H9 (cell line): ENCODE measurements at regions not wholly inside any gene's neighbourhood (a gene's known extent, or its start where the extent isn't known, plus 50 kb on each side); places are given as distances from the start of the nearest gene placed in this dataset.

Experiments used
- DNase-seq: peaks from one replicate; pipeline ENCODE4 v3.0.0-alpha.2; 2017
- H2AFZ ChIP-seq: one replicate; pipeline ENCODE4 v1.6.1; 2013; ENCODE audit warnings: mild to moderate bottlenecking, low read length, control low read depth, moderate library complexity
- H2AK5ac ChIP-seq: 2 replicates; pipeline ENCODE4 v1.6.1; 2013; ENCODE audit warnings: low read length, control low read depth, mixed read lengths; ENCODE audit not compliant: insufficient read length
- H2BK120ac ChIP-seq: one replicate; pipeline ENCODE4 v1.6.1; 2013; ENCODE audit warnings: low read depth, mild to moderate bottlenecking, low read length, control low read depth, inconsistent platforms; ENCODE audit not compliant: poor library complexity, severe bottlenecking
- H2BK12ac ChIP-seq: 2 replicates; pipeline ENCODE4 v1.6.1; 2013; ENCODE audit warnings: low read length, control low read depth, mixed read lengths, low read depth; ENCODE audit not compliant: insufficient read length
- H2BK15ac ChIP-seq: 2 replicates; pipeline ENCODE4 v1.6.1; 2013; ENCODE audit warnings: low read depth, low read length, control low read depth
- H2BK20ac ChIP-seq: one replicate; pipeline ENCODE4 v1.6.1; 2013; ENCODE audit warnings: low read depth, mild to moderate bottlenecking, low read length, control low read depth, inconsistent platforms; ENCODE audit not compliant: poor library complexity, severe bottlenecking
- H2BK5ac ChIP-seq: 2 replicates; pipeline ENCODE4 v1.6.1; 2013; ENCODE audit warnings: low read length, control low read depth, mixed read lengths; ENCODE audit not compliant: insufficient read length
- H3K14ac ChIP-seq: 2 replicates; pipeline ENCODE4 v1.6.1; 2013; ENCODE audit warnings: low read length, control low read depth; ENCODE audit not compliant: insufficient read depth
- H3K18ac ChIP-seq: 2 replicates; pipeline ENCODE4 v1.6.1; 2013; ENCODE audit warnings: low read depth, mild to moderate bottlenecking, mixed read lengths, low read length, control low read depth; ENCODE audit not compliant: insufficient read length
- H3K23ac ChIP-seq: 2 replicates; pipeline ENCODE4 v1.6.1; 2013; ENCODE audit warnings: low read length, control low read depth, mixed read lengths, low read depth; ENCODE audit not compliant: insufficient read length
- H3K23me2 ChIP-seq: 2 replicates; pipeline ENCODE4 v1.6.1; 2013; ENCODE audit warnings: low read depth, mild to moderate bottlenecking, mixed read lengths, low read length, control low read depth; ENCODE audit not compliant: insufficient read length, poor library complexity, severe bottlenecking
- H3K27ac ChIP-seq: 2 replicates; pipeline ENCODE4 v1.5.1; 2013; ENCODE audit warnings: low read length, control low read depth, mixed read lengths, low read depth; ENCODE audit not compliant: insufficient read length
- H3K27me3 ChIP-seq: 2 replicates; pipeline ENCODE4 v1.6.1; 2013; ENCODE audit warnings: low read length, control low read depth, inconsistent platforms; ENCODE audit not compliant: insufficient read depth
- H3K4ac ChIP-seq: 2 replicates; pipeline ENCODE4 v1.6.1; 2013; ENCODE audit warnings: low read depth, mild to moderate bottlenecking, control low read depth, inconsistent platforms, low read length, moderate library complexity
- H3K4me1 ChIP-seq: 2 replicates; pipeline ENCODE4 v1.6.1; 2013; ENCODE audit warnings: low read length, control low read depth, inconsistent platforms; ENCODE audit not compliant: insufficient read depth
- H3K4me2 ChIP-seq: 2 replicates; pipeline ENCODE4 v1.6.1; 2013; ENCODE audit warnings: low read length, control low read depth, mixed read lengths; ENCODE audit not compliant: insufficient read length, insufficient read depth
- H3K56ac ChIP-seq: 2 replicates; pipeline ENCODE4 v1.6.1; 2013; ENCODE audit warnings: low read depth, mild to moderate bottlenecking, mixed read lengths, low read length, control low read depth; ENCODE audit not compliant: insufficient read length
- H3K79me1 ChIP-seq: 2 replicates; pipeline ENCODE4 v1.6.1; 2013; ENCODE audit warnings: low read depth, mild to moderate bottlenecking, moderate library complexity, low read length, control low read depth, inconsistent platforms; ENCODE audit not compliant: insufficient read depth, poor library complexity, severe bottlenecking
- H3K79me2 ChIP-seq: 2 replicates; pipeline ENCODE4 v1.6.1; 2013; ENCODE audit warnings: low read length, control low read depth, inconsistent platforms; ENCODE audit not compliant: insufficient read depth
- H3K9ac ChIP-seq: 2 replicates; pipeline ENCODE4 v1.6.1; 2013; ENCODE audit warnings: low read length, control low read depth, mixed read lengths; ENCODE audit not compliant: insufficient read length; ENCODE audit errors: extremely low read depth
- H3K9me3 ChIP-seq: one replicate; pipeline ENCODE4 v1.6.1; 2013; ENCODE audit warnings: low read depth, low read length, inconsistent platforms; ENCODE audit not compliant: control insufficient read depth
- H3T11ph ChIP-seq: one replicate; pipeline ENCODE4 v1.6.1; 2013; ENCODE audit warnings: mild to moderate bottlenecking, low read length, control low read depth, inconsistent platforms
- H4K20me1 ChIP-seq: one replicate; pipeline ENCODE4 v1.6.1; 2013; ENCODE audit not compliant: control insufficient read depth, insufficient read length, insufficient read depth
- H4K5ac ChIP-seq: 2 replicates; pipeline ENCODE4 v1.6.1; 2013; ENCODE audit warnings: low read depth, mild to moderate bottlenecking, mixed read lengths, low read length, control low read depth; ENCODE audit not compliant: insufficient read length
- H4K8ac ChIP-seq: replicated peaks from 2 replicates; pipeline ENCODE4 v1.6.1; 2013; ENCODE audit warnings: low read length, control low read depth, mixed read lengths, low read depth; ENCODE audit not compliant: insufficient read length
- H4K91ac ChIP-seq: 2 replicates; pipeline ENCODE4 v1.6.1; 2013; ENCODE audit warnings: low read depth, mild to moderate bottlenecking, moderate library complexity, mixed read lengths, low read length, control low read depth; ENCODE audit not compliant: insufficient read length
- H3K27ac Mint-ChIP-seq, 3 experiments: 2 replicates in 2 of 3; 3 replicates in 1 of 3; pipeline ENCODE4 v1.8.0; 2020 to 2021; ENCODE audit warnings: mixed read lengths in 3 of 3, mild to moderate bottlenecking in 1 of 3, moderate library complexity in 1 of 3
- H3K27me3 Mint-ChIP-seq: 2 replicates; pipeline ENCODE4 v1.8.0; 2021; ENCODE audit warnings: low read depth, mild to moderate bottlenecking, moderate library complexity, mixed read lengths
- H3K36me3 Mint-ChIP-seq, 3 experiments: 2 replicates in 2 of 3; 3 replicates in 1 of 3; pipeline ENCODE4 v1.8.0; 2020 to 2021; ENCODE audit warnings: low read depth in 3 of 3, mixed read lengths in 3 of 3; ENCODE audit not compliant: insufficient read depth in 1 of 3
- H3K4me1 Mint-ChIP-seq, 2 experiments: 2 replicates each; pipeline ENCODE4 v1.8.0; 2020; ENCODE audit warnings: mixed read lengths in 2 of 2
- H3K4me3 Mint-ChIP-seq, 2 experiments: 2 replicates in 1 of 2; 3 replicates in 1 of 2; pipeline ENCODE4 v1.8.0; 2020 to 2021; ENCODE audit warnings: mild to moderate bottlenecking in 2 of 2, mixed read lengths in 2 of 2, moderate library complexity in 1 of 2
- H3K9me3 Mint-ChIP-seq, 2 experiments: 2 replicates in 1 of 2; 3 replicates in 1 of 2; pipeline ENCODE4 v1.8.0; 2020; ENCODE audit warnings: mild to moderate bottlenecking in 2 of 2, mixed read lengths in 2 of 2, moderate library complexity in 1 of 2
- CTCF ChIP-seq: fragments of 200-600 bp; sonication (generic); conservative IDR thresholded peaks from 3 replicates; pipeline ENCODE4 v1.8.0; 2021; ENCODE audit warnings: antibody characterized with exemption, mild to moderate bottlenecking
- WGBS: extraction: QIAGEN DNeasy Blood & Tissue Kit; methylation state at CpG from one replicate; pipeline ENCODE4 v1.1.7; 2013; ENCODE audit warnings: missing lambda C conversion rate, low lambda C conversion rate, mixed read lengths; ENCODE audit not compliant: insufficient read length; ENCODE audit errors: extremely low coverage; 5-methylcytosine and 5-hydroxymethylcytosine counted together

GRCh38 chr3:187550446-187550845 lies 119.7 kb downstream of the SST start:
- Mint-ChIP-seq H3K4me3 (no peak overlapping the region), H3K4me1 (no peaks in the 10 kb centered on the region), H3K27ac (no peak overlapping the region), H3K36me3 (no peaks in the 10 kb centered on the region), H3K27me3 (no peaks in the 10 kb centered on the region), H3K9me3 (no peaks in the 10 kb centered on the region)
- no peak overlapping the region for H2BK15ac ChIP-seq
- H3K23me2 ChIP-seq = no peaks in the 10 kb centered on the region
- no CpG with 5 or more reads among the region's 1 CpG for WGBS
- H3K27me3 ChIP-seq = no peaks in the 10 kb centered on the region
- no peak overlapping the region for H3K23ac ChIP-seq
- H3K18ac ChIP-seq = no peak overlapping the region
- H3K79me2 ChIP-seq = no peaks in the 10 kb centered on the region
- H2BK120ac ChIP-seq = no peak overlapping the region
- H4K20me1 ChIP-seq = no peaks in the 10 kb centered on the region
- H3K9ac ChIP-seq = no peak overlapping the region
- no peak overlapping the region for H3K14ac ChIP-seq
- DNase-seq = no peak
- no peak overlapping the region for H2BK20ac ChIP-seq
- H3K4me2 ChIP-seq = no peak overlapping the region
- no peak overlapping the region for H4K5ac ChIP-seq
- H2BK5ac ChIP-seq = no peak overlapping the region
- H3K27ac ChIP-seq = no peak overlapping the region
- H2AK5ac ChIP-seq = no peak overlapping the region
- no peaks in the 10 kb centered on the region for H3K4me1 ChIP-seq
- no peak overlapping the region for H3T11ph ChIP-seq
- H3K56ac ChIP-seq = no peak overlapping the region
- no peak for TF ChIP-seq CTCF
- H2BK12ac ChIP-seq = no peak overlapping the region
- no peak overlapping the region for H2AFZ ChIP-seq
- H4K91ac ChIP-seq = no peak overlapping the region
- H3K4ac ChIP-seq = no peak overlapping the region
- no peaks in the 10 kb centered on the region for H3K79me1 ChIP-seq
- no peaks in the 10 kb centered on the region for H3K9me3 ChIP-seq
- H4K8ac ChIP-seq = no peak overlapping the region
